ENCODE measurements at regions not wholly inside any gene's neighbourhood (a gene's known extent, or its start where the extent isn't known, plus 50 kb on each side); places are given as distances from the start of the nearest gene placed in this dataset.

- TF ChIP-seq CHD7 (IDR thresholded peaks at IDR 0.05; ENCODE audit: insufficient replicate concordance, low read length) (no peak), CBX5 (IDR thresholded peaks at IDR 0.05; ENCODE audit: low read depth, low read length) (no peak), POLR2AphosphoS5 (IDR thresholded peaks at IDR 0.05; ENCODE audit: low read depth, low read length) (no peak), POU5F1 (IDR thresholded peaks at IDR 0.05; ENCODE audit: low read depth, low read length) (no peak), BACH1 (IDR thresholded peaks at IDR 0.05; ENCODE audit: low read length) (no peak), EGR1 (IDR thresholded peaks at IDR 0.05; ENCODE audit: borderline replicate concordance, low read depth, low read length) (no peak), CEBPB (IDR thresholded peaks at IDR 0.05; ENCODE audit: low read depth, low read length) (no peak), SP4 (IDR thresholded peaks at IDR 0.05; ENCODE audit: low read length) (no peak), SUZ12 (IDR thresholded peaks at IDR 0.05; ENCODE audit: low read length) (no peak), GABPA (IDR thresholded peaks at IDR 0.05; ENCODE audit: borderline replicate concordance, insufficient read depth, low read length) (no peak), ATF2 (IDR thresholded peaks at IDR 0.05; ENCODE audit: low read length) (no peak), CHD1 (IDR thresholded peaks at IDR 0.05; ENCODE audit: low read depth, low read length) (no peak)
Observed at GRCh38 chr1:80003250-80003649, 996.7 kb upstream of the ADGRL4 start (continued).

Data from H1 (cell line).